KOPT-K1 (cell line): ENCODE measurements at regions not wholly inside any gene's neighbourhood (a gene's known extent, or its start where the extent isn't known, plus 50 kb on each side); places are given as distances from the start of the nearest gene placed in this dataset.

ENCODE experiments used
- H3K27ac ChIP-seq: fragments of 200-600 bp; sonication (generic); 2 replicates; pipeline ENCODE4 v1.5.1; 2016; ENCODE audit warnings: antibody characterized with exemption, mild to moderate bottlenecking, low read depth, low read length; ENCODE audit not compliant: poor library complexity, severe bottlenecking
- H3K36me3 ChIP-seq: fragments of 200-600 bp; sonication (generic); 2 replicates; pipeline ENCODE4 v1.5.1; 2017; ENCODE audit warnings: antibody characterized with exemption, mild to moderate bottlenecking, low read length, moderate library complexity; ENCODE audit not compliant: insufficient read depth
- H3K9me3 ChIP-seq: fragments of 200-600 bp; sonication (generic); 2 replicates; pipeline ENCODE4 v1.5.1; 2017; ENCODE audit warnings: antibody characterized with exemption, low read length, mild to moderate bottlenecking; ENCODE audit not compliant: insufficient read depth, poor library complexity, severe bottlenecking

DNA sequence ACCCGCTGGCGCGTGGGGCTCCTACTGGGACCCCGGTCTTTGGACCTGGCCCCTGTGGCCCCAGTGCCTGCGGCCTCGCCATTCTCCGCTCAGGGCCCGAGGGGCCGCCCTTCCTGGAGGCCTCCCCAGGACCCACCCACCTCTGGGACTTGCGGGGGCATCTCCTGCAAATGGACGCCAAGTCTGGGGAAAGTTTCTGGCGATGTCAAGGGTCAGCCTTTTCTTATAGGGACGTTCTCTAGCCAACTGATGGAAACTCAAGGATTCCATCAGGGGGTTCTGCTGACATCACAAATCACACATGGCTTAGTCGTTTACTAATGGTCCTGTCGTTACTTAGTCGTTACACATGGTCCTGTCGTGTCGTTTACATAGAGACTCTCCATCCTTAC is 57.7 kb upstream of the RHOBTB1 start:
- Histone ChIP-seq H3K27ac (no peak overlapping the region), H3K36me3 (no peaks in the 10 kb centered on the region), H3K9me3 (no peaks in the 10 kb centered on the region)

DNA sequence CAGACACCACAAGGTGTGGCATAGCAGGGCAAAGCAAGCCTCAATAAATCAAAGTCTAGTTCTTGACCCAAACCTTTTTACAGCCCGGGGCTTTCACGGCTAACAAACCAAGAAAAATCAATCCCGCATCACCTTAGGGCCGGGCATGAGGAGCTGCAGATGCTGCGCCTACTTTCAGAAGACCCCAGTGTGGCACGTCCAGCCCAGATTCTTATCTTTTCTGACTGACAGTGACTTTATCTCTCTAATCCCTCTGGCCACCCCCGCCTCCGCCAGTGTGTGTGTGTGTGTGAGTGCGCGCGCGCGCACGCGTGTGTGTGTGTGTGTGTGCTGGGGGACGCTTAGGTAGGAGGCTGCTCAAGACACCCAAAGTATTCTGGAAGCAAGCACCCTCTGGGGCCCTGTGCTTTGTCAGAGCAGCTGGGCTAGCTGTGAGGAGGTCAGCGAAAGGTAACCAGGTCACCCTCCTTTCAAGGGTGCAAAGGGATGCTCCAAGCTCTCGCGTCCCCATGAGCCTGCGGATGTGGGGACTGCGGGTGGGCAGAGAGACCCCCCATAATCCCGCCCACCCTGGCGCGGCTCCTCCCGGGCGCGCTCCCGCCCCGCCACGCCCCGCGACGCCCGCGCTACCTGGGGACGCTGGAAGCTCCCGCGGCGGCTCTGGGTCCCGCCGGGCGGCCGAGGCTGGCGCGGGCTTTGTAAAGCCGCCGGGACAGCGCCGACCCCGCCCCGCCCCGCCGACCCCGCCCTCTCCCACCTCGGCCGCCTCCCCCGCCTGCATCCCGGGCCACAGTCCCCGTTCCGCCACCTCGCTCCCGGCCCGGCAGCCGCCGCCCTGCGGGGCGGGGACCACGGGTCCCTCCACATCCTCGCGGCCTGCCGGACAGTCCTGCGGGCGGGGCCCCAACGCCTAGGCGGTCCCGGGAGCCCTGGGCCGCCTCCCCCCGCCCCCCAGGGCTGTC is 57.1 kb upstream of the RHOBTB1 start:
- H3K27ac ChIP-seq = no peak overlapping the region
- H3K36me3 ChIP-seq = no peaks in the 10 kb centered on the region
- no peaks in the 10 kb centered on the region for H3K9me3 ChIP-seq

DNA sequence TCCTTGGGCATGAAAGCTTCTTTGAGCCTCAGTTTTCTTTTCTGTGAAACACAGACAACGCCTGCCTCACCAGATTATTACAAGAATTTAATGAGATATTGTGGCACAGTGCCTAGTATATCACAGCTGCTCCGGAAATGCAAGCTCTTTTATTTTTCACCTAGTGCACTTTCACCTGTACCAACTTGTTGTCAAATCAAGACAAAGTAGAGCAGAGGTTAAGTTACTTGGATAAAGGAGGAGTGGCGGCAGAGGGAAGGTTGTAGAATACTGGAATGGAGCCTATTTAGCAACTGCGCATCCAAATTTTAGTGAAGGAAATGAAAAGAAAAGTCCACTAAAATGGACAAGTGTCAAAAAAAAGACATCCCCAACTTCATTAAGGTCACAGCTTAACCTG is 54.9 kb upstream of the RHOBTB1 start:
- Histone ChIP-seq H3K9me3 (no peaks in the 10 kb centered on the region), H3K36me3 (no peaks in the 10 kb centered on the region), H3K27ac (no peak overlapping the region)

DNA sequence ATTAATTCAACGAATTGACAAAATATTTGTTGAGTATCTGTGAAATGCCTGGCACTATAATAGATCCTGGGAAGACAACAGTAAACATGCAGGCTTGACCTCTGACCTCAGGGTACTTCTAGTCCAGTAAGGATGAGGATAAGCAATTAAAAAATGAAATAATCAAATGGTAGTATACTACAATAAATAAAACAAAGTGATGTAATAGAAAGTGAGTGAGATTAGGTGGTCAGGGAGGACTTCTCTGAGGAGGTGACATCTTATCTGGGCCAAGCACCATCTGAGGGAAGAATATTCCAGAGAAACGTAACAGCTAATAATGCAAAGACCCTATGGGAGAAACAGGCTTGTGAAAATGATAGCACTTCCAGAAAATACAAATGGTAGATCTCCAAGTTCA is 50.1 kb upstream of the RHOBTB1 start:
- no peaks in the 10 kb centered on the region for H3K9me3 ChIP-seq
- no peak overlapping the region for H3K27ac ChIP-seq
- H3K36me3 ChIP-seq = no peaks in the 10 kb centered on the region
